Calu3 (cell line): ENCODE measurements at regions not wholly inside any gene's neighbourhood (a gene's known extent, or its start where the extent isn't known, plus 50 kb on each side); places are given as distances from the start of the nearest gene placed in this dataset.
A peak's percentile ranks its signal among the peaks of the same experiment; 100 is the strongest.
"Not testable (repeated sequence)": the region's sequence is repeated elsewhere in the genome, so short reads cannot be mapped to it uniquely, and the experiment has no call there.

Experiments
- BruUV-seq: library from RNA; stranded (reverse); fragments of 400-500 nt; replicated peaks from 2 replicates; lab custom pipeline; 2021; lab: Mats Ljungman, UMichigan
- CTCF ChIA-PET: fragments of 300-600 bp; sonication (Branson Sonifier 250); formaldehyde crosslinking; loops from one replicate; lab custom pipeline; 2022; ENCODE audit warnings: antibody characterized with exemption; lab: Charles Lee
- DNase-seq: peaks from one replicate; pipeline ENCODE4 v3.0.0; 2022
- H3K27ac Mint-ChIP-seq: one replicate; pipeline ENCODE4 v1.8.0; 2022; ENCODE audit warnings: mixed read lengths; ENCODE audit not compliant: unreplicated experiment
- H3K27me3 Mint-ChIP-seq: one replicate; pipeline ENCODE4 v1.8.0; 2022; ENCODE audit warnings: mixed read lengths; ENCODE audit not compliant: unreplicated experiment
- H3K36me3 Mint-ChIP-seq: one replicate; pipeline ENCODE4 v1.8.0; 2022; ENCODE audit warnings: mild to moderate bottlenecking, moderate library complexity, mixed read lengths; ENCODE audit not compliant: insufficient read depth, unreplicated experiment
- H3K4me1 Mint-ChIP-seq: one replicate; pipeline ENCODE4 v1.8.0; 2022; ENCODE audit warnings: mild to moderate bottlenecking, low read depth, mixed read lengths; ENCODE audit not compliant: unreplicated experiment
- H3K4me3 Mint-ChIP-seq: one replicate; pipeline ENCODE4 v1.8.0; 2022; ENCODE audit warnings: mild to moderate bottlenecking, low read depth, moderate library complexity, mixed read lengths; ENCODE audit not compliant: unreplicated experiment
- H3K9me3 Mint-ChIP-seq: one replicate; pipeline ENCODE4 v1.8.0; 2022; ENCODE audit warnings: low read depth, mixed read lengths; ENCODE audit not compliant: unreplicated experiment
- intact Hi-C: fragments of 100-400 bp; cut with micrococcal nuclease; formaldehyde crosslinking; loops from one replicate; pipeline ENCODE4 v1.10.0; 2022; ENCODE audit not compliant: unreplicated experiment
- TF ChIP-seq, protein P1 (sequence below): fragments of 200-600 bp; IDR thresholded peaks from one replicate; pipeline ENCODE4 v1.8.0; 2022; ENCODE audit warnings: antibody characterized with exemption; ENCODE audit not compliant: unreplicated experiment

DNA sequence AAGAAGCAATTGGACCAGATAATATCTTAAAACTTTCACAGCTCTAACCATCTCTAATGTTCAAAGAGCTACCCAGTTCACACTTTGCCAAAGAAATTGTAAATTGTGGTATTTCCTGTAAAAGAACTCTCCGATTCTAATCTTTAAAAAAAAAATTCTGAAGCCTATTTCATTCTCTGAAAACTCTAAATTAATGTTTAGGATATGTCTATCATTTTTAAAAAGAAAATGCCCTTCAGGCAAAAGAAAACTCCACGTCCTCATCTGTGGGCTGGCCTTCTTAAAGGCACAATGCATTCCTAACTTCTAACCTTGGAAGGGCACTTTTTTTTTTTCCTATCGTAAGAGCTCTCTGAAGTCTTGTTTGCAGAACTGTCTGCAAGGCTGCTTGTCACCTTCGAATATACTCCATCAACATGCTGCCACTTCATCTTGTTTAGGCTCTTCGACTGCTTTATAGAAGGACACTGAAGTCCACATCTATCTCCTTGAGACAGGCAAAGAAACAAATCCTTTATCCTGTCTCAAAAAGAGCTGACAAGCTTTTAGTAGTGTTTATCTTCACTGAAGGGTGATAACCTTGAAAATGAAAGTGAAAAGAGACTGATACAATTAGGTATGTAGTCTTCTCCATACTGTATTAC, 124.3 kb upstream of the SLC39A10 start:
- Mint-ChIP-seq H3K27me3 (no peaks in the 10 kb centered on the region), H3K4me1 (peaks cover 42% of the 10 kb centered on the region), H3K4me3 (peak overlapping the region; percentile 28), H3K27ac (peak overlapping the region; percentile 35), H3K36me3 (peaks cover 6% of the 10 kb centered on the region), H3K9me3 (no peaks in the 10 kb centered on the region)
- TF ChIP-seq, protein P1, sequence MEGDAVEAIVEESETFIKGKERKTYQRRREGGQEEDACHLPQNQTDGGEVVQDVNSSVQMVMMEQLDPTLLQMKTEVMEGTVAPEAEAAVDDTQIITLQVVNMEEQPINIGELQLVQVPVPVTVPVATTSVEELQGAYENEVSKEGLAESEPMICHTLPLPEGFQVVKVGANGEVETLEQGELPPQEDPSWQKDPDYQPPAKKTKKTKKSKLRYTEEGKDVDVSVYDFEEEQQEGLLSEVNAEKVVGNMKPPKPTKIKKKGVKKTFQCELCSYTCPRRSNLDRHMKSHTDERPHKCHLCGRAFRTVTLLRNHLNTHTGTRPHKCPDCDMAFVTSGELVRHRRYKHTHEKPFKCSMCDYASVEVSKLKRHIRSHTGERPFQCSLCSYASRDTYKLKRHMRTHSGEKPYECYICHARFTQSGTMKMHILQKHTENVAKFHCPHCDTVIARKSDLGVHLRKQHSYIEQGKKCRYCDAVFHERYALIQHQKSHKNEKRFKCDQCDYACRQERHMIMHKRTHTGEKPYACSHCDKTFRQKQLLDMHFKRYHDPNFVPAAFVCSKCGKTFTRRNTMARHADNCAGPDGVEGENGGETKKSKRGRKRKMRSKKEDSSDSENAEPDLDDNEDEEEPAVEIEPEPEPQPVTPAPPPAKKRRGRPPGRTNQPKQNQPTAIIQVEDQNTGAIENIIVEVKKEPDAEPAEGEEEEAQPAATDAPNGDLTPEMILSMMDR, result no peak
- intact Hi-C loops, result no loop called here
- no TSS peak for BruUV-seq
- CTCF ChIA-PET, result interaction anchor here (0.8 to 1.1 kb wide), 2 partner anchors 12 to 48 kb away, joined by 3 read pairs; no protein-coding TSS in a partner anchor
- DNase-seq, result no peak

DNA sequence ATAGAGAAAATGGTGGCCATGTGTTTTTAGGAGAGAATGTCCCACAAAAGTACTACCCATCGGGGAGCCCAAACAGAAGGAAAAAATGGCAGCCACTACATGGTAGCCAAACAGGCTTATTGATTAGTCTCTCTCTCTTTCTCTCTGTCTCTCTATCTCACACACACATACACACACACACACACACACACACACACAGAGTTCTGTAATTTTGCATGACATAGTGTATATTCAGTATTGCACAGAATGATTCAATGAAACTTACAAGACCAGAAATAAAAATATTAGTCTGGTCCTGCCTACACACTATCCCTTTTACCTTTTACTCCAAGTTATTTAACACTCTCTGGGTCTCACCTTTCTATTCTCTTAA, 124.8 kb upstream of the SLC39A10 start:
- peaks cover 37% of the 10 kb centered on the region for H3K4me1 Mint-ChIP-seq
- H3K36me3 Mint-ChIP-seq, result peaks cover 6% of the 10 kb centered on the region
- H3K4me3 Mint-ChIP-seq, result no peak overlapping the region
- H3K27me3 Mint-ChIP-seq, result no peaks in the 10 kb centered on the region
- peak overlapping the region; percentile 35 for H3K27ac Mint-ChIP-seq
- no peak for DNase-seq
- TF ChIP-seq, protein P1, result no peak
- H3K9me3 Mint-ChIP-seq, result no peaks in the 10 kb centered on the region
- BruUV-seq, result no TSS peak
- CTCF ChIA-PET, result interaction anchor here (0.8 kb wide), 1 partner anchor 12 kb away, joined by 3 read pairs; no protein-coding TSS in a partner anchor
- intact Hi-C loops, result no loop called here

DNA sequence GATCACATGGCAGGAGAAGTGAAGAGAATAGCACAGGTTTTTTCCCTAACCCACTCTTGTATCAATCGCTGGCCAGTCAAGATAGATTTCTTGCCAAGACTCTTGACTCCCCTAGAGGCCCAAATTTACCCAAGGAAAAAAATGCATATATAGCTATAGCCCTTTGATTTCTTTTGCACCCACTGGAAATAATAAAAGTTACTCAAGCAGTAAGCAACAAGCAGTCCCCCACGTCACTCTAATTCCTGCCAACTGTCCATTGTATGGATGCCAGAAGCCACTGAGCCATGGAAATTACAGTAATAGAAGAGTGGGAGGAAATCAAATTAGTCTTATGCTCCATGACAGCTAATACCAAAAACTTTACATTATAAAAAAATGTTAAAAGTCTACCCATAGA, 125.3 kb upstream of the SLC39A10 start:
- BruUV-seq, result no TSS peak
- TF ChIP-seq, protein P1, result no peak
- H3K9me3 Mint-ChIP-seq, result no peaks in the 10 kb centered on the region
- H3K27ac Mint-ChIP-seq, result no peak overlapping the region
- H3K27me3 Mint-ChIP-seq, result no peaks in the 10 kb centered on the region
- intact Hi-C loops, result no loop called here
- CTCF ChIA-PET, result no interaction called here
- no peak overlapping the region for H3K4me3 Mint-ChIP-seq
- DNase-seq, result no peak
- H3K36me3 Mint-ChIP-seq, result peaks cover 6% of the 10 kb centered on the region
- H3K4me1 Mint-ChIP-seq, result peaks cover 32% of the 10 kb centered on the region

DNA sequence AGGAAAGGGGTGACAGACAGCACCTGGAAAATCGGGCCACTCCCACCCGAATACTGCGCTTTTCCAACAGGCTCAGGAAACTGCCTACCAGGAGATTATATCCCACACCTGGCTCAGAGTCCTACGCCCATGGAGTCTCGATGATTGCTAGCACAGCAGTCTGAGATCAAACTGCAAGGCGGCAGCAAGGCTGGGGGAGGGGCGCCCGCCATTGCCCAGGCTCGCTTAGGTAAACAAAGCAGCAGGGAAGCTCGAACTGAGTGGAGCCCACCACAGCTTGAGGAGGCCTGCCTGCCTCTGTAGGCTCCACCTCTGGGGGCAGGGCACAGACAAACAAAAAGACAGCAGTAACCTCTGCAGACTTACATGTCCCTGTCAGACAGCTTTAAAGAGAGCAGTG, 133.8 kb upstream of the SLC39A10 start:
- H3K36me3 Mint-ChIP-seq, intact Hi-C loops, H3K4me1 Mint-ChIP-seq, H3K27me3 Mint-ChIP-seq, H3K27ac Mint-ChIP-seq, H3K9me3 Mint-ChIP-seq, DNase-seq, CTCF ChIA-PET, H3K4me3 Mint-ChIP-seq, BruUV-seq: not testable (repeated sequence)

DNA sequence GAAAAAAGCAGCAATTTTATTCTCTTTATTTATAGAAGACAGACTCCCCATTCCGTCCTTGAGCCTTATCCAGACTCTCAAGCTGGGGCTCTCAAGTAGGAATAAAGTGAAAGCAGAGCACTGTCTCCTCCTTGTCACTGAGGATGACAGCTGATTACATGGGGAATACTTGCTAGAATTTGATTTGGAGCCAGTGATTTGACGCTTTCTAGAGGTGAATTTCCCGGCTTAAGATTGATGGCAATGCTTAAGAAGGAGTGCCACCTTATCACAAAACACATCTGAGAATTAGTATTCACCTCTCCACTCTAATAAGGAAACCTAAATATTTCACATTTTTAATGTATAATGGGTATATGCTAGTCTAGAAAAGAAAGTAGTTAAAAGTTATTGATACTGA, 135.4 kb upstream of the SLC39A10 start:
- Mint-ChIP-seq H3K9me3 (no peaks in the 10 kb centered on the region), H3K27ac (no peak overlapping the region), H3K27me3 (no peaks in the 10 kb centered on the region), H3K4me3 (no peak overlapping the region), H3K36me3 (no peaks in the 10 kb centered on the region), H3K4me1 (peaks cover 9% of the 10 kb centered on the region)
- TF ChIP-seq, protein P1, result no peak
- BruUV-seq, result no TSS peak
- CTCF ChIA-PET, result interaction anchor here (0.6 kb wide), 1 partner anchor 101 kb away, joined by 3 read pairs; no protein-coding TSS in a partner anchor
- intact Hi-C loops, result no loop called here
- DNase-seq, result no peak
